HG03097 (cell line): ENCODE measurements at regions not wholly inside any gene's neighbourhood (a gene's known extent, or its start where the extent isn't known, plus 50 kb on each side); places are given as distances from the start of the nearest gene placed in this dataset.
"Not testable (repeated sequence)": the region's sequence is repeated elsewhere in the genome, so short reads cannot be mapped to it uniquely, and the experiment has no call there.

Source experiments
- ATAC-seq: cut with Tn5 transposase; IDR thresholded peaks from one replicate; pipeline ENCODE4 v1.9.1; 2021; ENCODE audit not compliant: unreplicated experiment, low FRiP score

- ATAC-seq, result no peak
These were observed 127.2 kb upstream of the SLIT2 start for GRCh38 chr4:20124317-20125026.

GRCh38 chr4:20122198-20122988 is 129.3 kb upstream of the SLIT2 start:
- no peak for ATAC-seq

GRCh38 chr4:20119141-20119540 is 132.6 kb upstream of the SLIT2 start:
- no peak for ATAC-seq

GRCh38 chr4:20109391-20109790 is 142.3 kb upstream of the SLIT2 start:
- ATAC-seq, result no peak

DNA sequence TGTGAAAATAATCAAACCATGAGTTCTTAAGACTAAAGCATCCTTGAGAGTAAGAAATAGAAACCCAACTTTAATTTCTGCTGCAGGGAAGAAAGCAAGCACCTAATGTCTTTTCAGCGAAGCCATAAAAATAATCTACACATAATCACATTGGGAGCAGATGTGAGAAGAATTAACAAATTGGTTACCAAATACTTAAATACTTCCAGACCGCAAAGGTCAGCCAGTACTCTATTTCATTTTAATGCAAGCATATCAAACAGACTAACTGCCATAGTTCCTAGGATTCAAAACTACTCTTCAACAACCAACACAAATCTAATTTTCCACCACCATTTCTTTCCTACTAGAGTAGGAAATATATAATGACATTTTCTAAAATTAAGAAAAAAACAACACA is 144.8 kb upstream of the SLIT2 start:
- no peak for ATAC-seq

DNA sequence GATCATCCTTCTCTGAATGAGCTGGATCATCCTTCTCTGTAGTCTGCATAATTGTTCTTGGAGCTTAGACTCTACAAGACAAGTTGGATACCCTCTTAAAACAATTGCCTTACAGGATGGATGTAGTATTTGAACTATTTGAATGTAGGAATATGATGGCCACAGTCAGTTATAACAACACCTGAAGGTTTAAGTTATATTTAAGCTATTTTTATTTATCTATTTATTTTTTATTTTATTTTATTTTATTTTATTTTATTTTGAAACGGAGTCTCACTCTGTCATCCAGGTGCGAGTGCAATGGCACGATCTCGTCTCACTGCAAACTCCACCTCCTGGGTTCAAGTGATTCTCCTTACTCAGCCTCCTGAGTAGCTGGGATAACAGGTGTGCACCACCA is 149.9 kb upstream of the SLIT2 start:
- ATAC-seq, result no peak

DNA sequence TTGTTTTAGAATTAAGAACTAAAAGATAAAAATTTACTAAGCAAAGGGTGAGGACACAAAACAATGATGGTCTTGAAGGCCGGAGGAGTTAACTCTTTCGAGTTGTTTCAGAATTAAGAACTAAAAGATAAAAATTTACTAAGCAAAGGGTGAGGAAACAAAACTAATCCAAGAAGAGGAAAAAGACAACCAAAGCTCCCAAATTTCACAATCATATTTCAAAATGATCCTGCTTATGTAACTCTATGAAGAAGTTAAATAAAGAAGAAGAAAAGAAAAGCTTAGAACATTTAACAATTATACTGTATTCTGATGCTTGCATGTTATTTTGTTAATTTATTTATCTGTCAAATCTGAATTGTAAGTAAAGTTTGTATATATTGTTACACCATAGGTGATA is 154.8 kb upstream of the SLIT2 start:
- ATAC-seq, result no peak

- no peak for ATAC-seq
These were observed 155.7 kb upstream of the SLIT2 start for GRCh38 chr4:20095805-20096541.

- ATAC-seq, result no peak
These were observed 159.9 kb upstream of the SLIT2 start for GRCh38 chr4:20091781-20092180.

- ATAC-seq, result no peak
These were observed 164.2 kb upstream of the SLIT2 start for GRCh38 chr4:20087522-20087911.

DNA sequence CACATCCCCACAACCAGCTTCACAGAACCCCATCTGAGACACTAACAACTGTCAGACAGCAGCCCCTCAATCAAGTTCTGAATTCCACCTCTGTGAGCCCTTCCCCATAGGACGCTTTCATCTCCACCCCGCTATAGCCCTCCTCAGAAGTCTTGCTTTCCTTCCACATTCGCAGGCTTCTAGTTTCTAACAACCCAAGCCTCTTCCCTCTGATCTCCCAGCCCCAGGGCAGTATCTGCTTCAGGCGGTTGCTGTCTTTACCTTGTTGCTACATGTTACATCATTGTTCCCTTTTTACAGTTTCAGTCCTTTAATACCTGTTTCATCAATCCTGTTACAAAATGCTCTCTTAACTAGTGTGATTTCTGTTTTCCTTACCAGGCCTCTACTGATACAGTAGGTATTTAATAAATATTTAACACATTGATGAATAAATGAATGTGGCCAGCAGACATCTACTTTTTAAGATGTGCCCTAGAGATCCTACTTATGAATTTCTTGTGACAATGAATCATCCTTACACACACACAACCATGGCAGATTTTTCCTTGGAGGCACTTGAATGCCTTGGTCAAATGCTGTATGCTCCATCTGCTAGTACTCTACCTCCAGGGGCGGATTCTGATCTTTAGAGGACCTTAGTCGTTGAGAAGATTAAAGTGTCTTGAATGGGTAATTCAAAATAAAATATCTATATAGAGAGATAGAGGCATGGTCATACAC is 164.7 kb upstream of the SLIT2 start:
- ATAC-seq, result no peak

DNA sequence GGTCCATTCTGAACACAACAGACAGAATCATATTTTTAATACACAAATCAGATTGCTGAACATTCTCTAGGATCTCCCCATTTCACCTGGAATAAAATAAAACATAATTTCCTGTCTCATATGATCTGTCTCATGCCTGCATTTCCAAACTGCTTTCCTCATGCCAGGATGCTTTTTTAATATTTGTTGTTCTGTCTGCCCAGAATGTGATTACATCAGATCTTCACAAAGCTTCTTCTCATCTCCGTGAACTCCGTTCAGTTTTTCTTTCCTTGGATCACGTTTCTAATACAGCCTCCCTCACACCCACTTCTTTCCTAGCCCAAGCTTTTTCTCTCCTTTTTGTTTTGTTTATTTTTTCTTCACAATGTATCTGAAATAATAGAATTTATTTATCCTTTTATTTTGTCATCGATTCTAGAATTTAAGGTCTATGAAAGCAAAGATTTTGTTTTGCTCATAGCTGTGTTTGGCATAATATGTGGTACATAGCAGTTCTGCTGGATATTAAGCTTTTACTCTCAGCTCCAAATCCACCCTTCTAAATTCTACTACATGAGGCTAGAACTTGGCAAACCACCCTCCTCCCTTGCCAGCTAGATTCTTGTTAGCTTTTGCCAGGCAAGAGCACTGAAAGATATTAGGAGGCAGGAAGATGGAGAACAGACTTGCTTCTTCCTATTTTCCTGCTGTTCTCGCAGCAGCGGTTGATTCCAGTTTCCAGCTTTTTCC is 165.5 kb upstream of the SLIT2 start:
- ATAC-seq, result no peak

DNA sequence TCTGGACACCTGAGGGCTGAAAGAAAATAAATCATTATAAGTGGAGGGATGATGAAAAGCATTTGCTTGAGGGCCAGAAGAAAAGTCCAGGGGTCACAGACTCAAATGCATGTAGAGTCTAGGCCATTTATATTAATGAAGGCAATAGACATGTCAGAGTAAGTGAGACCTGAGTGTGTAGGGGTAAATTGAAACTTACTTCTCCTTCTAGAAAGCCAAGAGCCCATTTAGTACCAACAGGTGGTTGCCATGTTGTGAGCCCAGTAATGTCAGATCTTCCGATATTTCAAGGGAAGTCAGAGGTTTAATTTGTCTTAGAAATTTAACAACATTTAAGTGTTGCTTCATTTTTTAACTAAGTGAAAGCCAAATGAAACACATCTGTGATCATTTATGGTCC is 166.1 kb upstream of the SLIT2 start:
- no peak for ATAC-seq

DNA sequence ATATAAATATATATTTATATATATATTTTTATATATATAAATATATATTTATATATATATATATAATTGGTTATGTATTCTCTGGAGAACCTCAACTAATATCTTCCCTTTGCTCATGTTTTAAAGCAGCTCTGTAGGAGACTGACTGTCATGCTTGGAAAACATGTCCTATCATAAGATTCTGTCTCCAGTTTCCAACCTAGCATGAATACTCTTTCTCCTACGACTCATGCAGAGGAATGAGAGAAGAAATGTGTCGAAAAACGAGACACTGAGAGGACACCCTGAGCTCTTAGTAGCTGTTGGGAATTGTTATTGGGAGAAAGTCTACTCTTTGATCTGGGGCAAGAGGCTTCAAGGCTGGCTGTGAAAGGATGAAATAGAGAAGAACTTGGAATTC is 166.5 kb upstream of the SLIT2 start:
- ATAC-seq, result no peak

- no peak for ATAC-seq
These were observed 167.2 kb upstream of the SLIT2 start for GRCh38 chr4:20084488-20084887.

GRCh38 chr4:20078644-20079043 is 173.1 kb upstream of the SLIT2 start:
- ATAC-seq, result no peak

DNA sequence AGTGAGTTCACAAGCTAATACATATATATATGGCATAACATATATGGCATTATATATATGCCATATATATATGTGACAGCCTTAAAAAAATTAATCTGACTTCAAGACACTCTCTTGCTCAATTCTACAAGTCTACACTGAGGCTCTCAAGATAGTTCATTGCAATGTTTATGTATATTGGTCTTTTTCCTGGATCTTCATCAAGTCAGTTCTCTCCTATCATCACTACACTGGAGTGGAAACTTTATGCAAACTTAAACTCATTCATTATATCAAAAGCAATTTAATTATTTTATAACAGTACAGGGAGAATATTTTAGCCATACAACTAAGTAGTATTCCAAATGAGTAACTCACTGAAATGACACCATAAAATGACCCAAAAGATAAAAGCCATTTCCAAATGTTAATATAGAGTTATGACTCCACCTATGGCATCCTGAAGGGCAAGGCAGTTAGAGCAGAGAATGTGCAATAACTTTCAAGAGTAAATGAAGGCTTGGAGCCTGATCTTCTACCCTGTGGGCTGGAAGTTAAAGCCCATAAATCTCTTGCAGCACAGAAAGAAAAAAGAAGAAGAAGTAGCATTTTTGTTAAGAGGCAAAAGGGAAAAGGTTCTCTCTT is 176.3 kb upstream of the SLIT2 start:
- ATAC-seq, result no peak

DNA sequence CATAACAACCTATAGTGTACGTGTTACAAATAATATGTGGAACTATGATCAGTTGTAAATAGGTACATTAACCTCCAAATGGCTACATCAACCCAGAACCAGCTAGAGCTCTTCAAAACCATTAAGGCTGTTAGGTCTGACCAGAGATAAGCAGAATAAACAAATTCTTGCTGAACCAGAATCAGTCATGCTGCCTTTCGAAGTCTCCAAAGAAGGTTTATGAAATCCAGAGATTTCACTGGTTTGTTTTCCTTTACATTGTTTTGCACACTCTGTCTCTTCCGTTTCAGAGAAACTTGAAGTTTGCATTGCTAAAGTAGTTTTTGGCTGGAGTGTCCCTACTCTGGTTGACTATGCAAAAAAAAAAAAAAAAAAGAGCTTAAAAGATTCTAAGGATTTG is 177.3 kb upstream of the SLIT2 start:
- no peak for ATAC-seq

- no peak for ATAC-seq
These were observed 185.8 kb upstream of the SLIT2 start for GRCh38 chr4:20065952-20066351.

DNA sequence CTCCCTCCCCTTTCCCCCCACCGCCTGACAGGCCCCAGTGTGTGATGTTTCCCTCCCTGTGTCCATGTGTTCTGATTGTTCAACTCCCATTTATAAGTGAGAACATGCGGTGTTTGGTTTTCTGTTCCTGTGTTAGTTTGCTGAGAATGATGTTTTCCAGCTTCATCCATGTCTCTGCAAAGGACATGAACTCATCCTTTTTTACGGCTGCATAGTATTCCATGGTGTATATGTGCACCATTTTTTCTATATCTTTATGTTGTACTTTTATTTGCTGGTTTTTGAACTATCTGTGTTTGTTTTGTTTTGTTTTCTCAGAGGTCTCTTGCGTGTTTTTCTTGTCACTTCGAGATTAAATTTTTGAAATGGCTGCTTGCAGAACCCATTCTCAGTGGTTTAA is 188.8 kb upstream of the SLIT2 start:
- not testable (repeated sequence) for ATAC-seq
